OCI-LY3 (cell line): ENCODE measurements at regions not wholly inside any gene's neighbourhood (a gene's known extent, or its start where the extent isn't known, plus 50 kb on each side); places are given as distances from the start of the nearest gene placed in this dataset.

Experiments used
- H2AFZ ChIP-seq: fragments of 200-600, 300-600 bp; shearing (Covaris generic); 2 replicates; pipeline ENCODE4 v1.6.0; 2014; ENCODE audit warnings: antibody characterized with exemption, low read depth, low read length
- H3K27ac ChIP-seq: fragments of 200-600, 300-600 bp; sonication (generic); 2 replicates; pipeline ENCODE4 v1.5.1; 2014; ENCODE audit warnings: mild to moderate bottlenecking, low read length, moderate library complexity, mixed read lengths
- H3K27me3 ChIP-seq: fragments of 200-600, 300-600 bp; sonication (generic); 2 replicates; pipeline ENCODE4 v1.6.1; 2014; ENCODE audit warnings: low read depth, low read length, mixed read lengths
- H3K36me3 ChIP-seq: fragments of 200-600, 300-600 bp; sonication (generic); replicated peaks from 2 replicates; pipeline ENCODE3; 2014; ENCODE audit warnings: low read depth, low read length, mixed read lengths
- H3K4me1 ChIP-seq: fragments of 300-600, 200-600 bp; sonication (generic); 2 replicates; pipeline ENCODE4 v1.6.1; 2014; ENCODE audit warnings: low read length, mixed read lengths
- H3K4me2 ChIP-seq: fragments of 200-600, 300-600 bp; sonication (generic); 2 replicates; pipeline ENCODE4 v1.6.1; 2014; ENCODE audit warnings: low read length, mixed read lengths
- H3K4me3 ChIP-seq: fragments of 300-600, 200-600 bp; sonication (generic); 2 replicates; pipeline ENCODE4 v1.5.1; 2014; ENCODE audit warnings: antibody characterized with exemption, mild to moderate bottlenecking, low read length, moderate library complexity
- H3K79me2 ChIP-seq: fragments of 300-600, 200-600 bp; shearing (Covaris generic); 2 replicates; pipeline ENCODE4 v1.6.1; 2014; ENCODE audit warnings: mild to moderate bottlenecking, low read length, mixed read lengths
- H3K9ac ChIP-seq: fragments of 300-600, 200-600 bp; shearing (Covaris generic); 2 replicates; pipeline ENCODE4 v1.6.0; 2014; ENCODE audit warnings: mild to moderate bottlenecking, low read length, moderate library complexity
- H3K9me3 ChIP-seq: fragments of 200-600, 300-600 bp; shearing (Covaris generic); 2 replicates; pipeline ENCODE4 v1.6.1; 2014; ENCODE audit warnings: low read length, mixed read lengths; ENCODE audit not compliant: insufficient read depth
- H4K20me1 ChIP-seq: fragments of 200-600, 300-600 bp; sonication (generic); 2 replicates; pipeline ENCODE4 v1.6.1; 2016; ENCODE audit warnings: low read length, mixed read lengths; ENCODE audit not compliant: insufficient read depth
- CTCF ChIP-seq: fragments of 200-600, 300-600 bp; sonication (generic); IDR thresholded peaks from 2 replicates; pipeline ENCODE4 v1.5.1; 2014; ENCODE audit warnings: antibody characterized with exemption, low read length, low read depth
- EZH2phosphoT487 ChIP-seq: fragments of 200-600 bp; shearing (Covaris generic); IDR thresholded peaks from 2 replicates; pipeline ENCODE4 v1.6.1; 2018; ENCODE audit warnings: antibody characterized with exemption, mixed run types, low read depth

- Histone ChIP-seq H3K27ac (no peak overlapping the region), H3K9me3 (no peaks in the 10 kb centered on the region), H3K36me3 (no peaks in the 10 kb centered on the region), H3K4me1 (no peaks in the 10 kb centered on the region), H2AFZ (no peak overlapping the region), H3K79me2 (no peaks in the 10 kb centered on the region), H3K9ac (no peak overlapping the region), H3K27me3 (no peaks in the 10 kb centered on the region), H3K4me2 (no peak overlapping the region), H3K4me3 (no peak overlapping the region), H4K20me1 (no peaks in the 10 kb centered on the region)
- TF ChIP-seq EZH2phosphoT487: no peak
- no peak for TF ChIP-seq CTCF
Measured at GRCh38 chr16:49003022-49003421, 278.6 kb downstream of the CBLN1 start.

- H2AFZ ChIP-seq: no peak overlapping the region
- no peaks in the 10 kb centered on the region for H3K4me1 ChIP-seq
- H3K4me2 ChIP-seq: no peak overlapping the region
- H3K79me2 ChIP-seq: no peaks in the 10 kb centered on the region
- H3K36me3 ChIP-seq: no peaks in the 10 kb centered on the region
- H3K27me3 ChIP-seq: no peaks in the 10 kb centered on the region
- no peaks in the 10 kb centered on the region for H4K20me1 ChIP-seq
- H3K27ac ChIP-seq: no peak overlapping the region
- no peaks in the 10 kb centered on the region for H3K9me3 ChIP-seq
- H3K4me3 ChIP-seq: no peak overlapping the region
- TF ChIP-seq EZH2phosphoT487 (no peak), CTCF (peak; percentile 55)
- H3K9ac ChIP-seq: no peak overlapping the region
Measured at GRCh38 chr16:49000594-49000993, 281.0 kb downstream of the CBLN1 start.

GRCh38 chr16:48999508-48999907 is 282.1 kb downstream of the CBLN1 start:
- TF ChIP-seq EZH2phosphoT487: no peak
- TF ChIP-seq CTCF: no peak
- H3K4me2 ChIP-seq: no peak overlapping the region
- no peaks in the 10 kb centered on the region for H3K4me1 ChIP-seq
- H3K36me3 ChIP-seq: no peaks in the 10 kb centered on the region
- H3K27ac ChIP-seq: no peak overlapping the region
- H3K27me3 ChIP-seq: no peaks in the 10 kb centered on the region
- H3K4me3 ChIP-seq: no peak overlapping the region
- no peak overlapping the region for H2AFZ ChIP-seq
- H3K79me2 ChIP-seq: no peaks in the 10 kb centered on the region
- H4K20me1 ChIP-seq: no peaks in the 10 kb centered on the region
- H3K9me3 ChIP-seq: no peaks in the 10 kb centered on the region
- no peak overlapping the region for H3K9ac ChIP-seq

GRCh38 chr16:48999044-48999443 is 282.6 kb downstream of the CBLN1 start:
- no peaks in the 10 kb centered on the region for H3K27me3 ChIP-seq
- no peak overlapping the region for H3K27ac ChIP-seq
- H3K9ac ChIP-seq: no peak overlapping the region
- no peak overlapping the region for H2AFZ ChIP-seq
- H3K4me1 ChIP-seq: no peaks in the 10 kb centered on the region
- H3K4me3 ChIP-seq: no peak overlapping the region
- H3K4me2 ChIP-seq: no peak overlapping the region
- no peaks in the 10 kb centered on the region for H4K20me1 ChIP-seq
- TF ChIP-seq CTCF: no peak
- TF ChIP-seq EZH2phosphoT487: no peak
- no peaks in the 10 kb centered on the region for H3K36me3 ChIP-seq
- H3K9me3 ChIP-seq: no peaks in the 10 kb centered on the region
- H3K79me2 ChIP-seq: no peaks in the 10 kb centered on the region
